GM12878 (cell line): ENCODE measurements at regions not wholly inside any gene's neighbourhood (a gene's known extent, or its start where the extent isn't known, plus 50 kb on each side); places are given as distances from the start of the nearest gene placed in this dataset.

Experiments used
- ATF3 ChIP-seq: IDR thresholded peaks from 2 replicates; pipeline ENCODE4 v1.6.1; 2011; ENCODE audit warnings: low read depth, mild to moderate bottlenecking, low read length, moderate library complexity, borderline replicate concordance; ENCODE audit errors: extremely low read depth
- CTCF ChIP-seq, 3 experiments: IDR thresholded peaks in 2 of 3; conservative IDR thresholded peaks in 1 of 3; 2 replicates each; pipeline ENCODE4 v1.5.1; 2011; ENCODE audit warnings: low read depth in 3 of 3, low read length in 3 of 3, mild to moderate bottlenecking in 3 of 3, control low read depth in 2 of 3, moderate library complexity in 2 of 3, inconsistent platforms in 1 of 3, mixed read lengths in 1 of 3; ENCODE audit not compliant: control insufficient read depth in 2 of 3, insufficient read depth in 1 of 3; ENCODE audit errors: extremely low read depth in 1 of 3
- PBX3 ChIP-seq: IDR thresholded peaks from 2 replicates; pipeline ENCODE4 v1.6.1; 2011; ENCODE audit warnings: mild to moderate bottlenecking, low read depth, low read length, moderate library complexity; ENCODE audit not compliant: insufficient replicate concordance
- REST ChIP-seq: IDR thresholded peaks from 2 replicates; pipeline ENCODE4 v1.6.1; 2012; ENCODE audit warnings: mild to moderate bottlenecking, low read depth, low read length
- ZNF687 ChIP-seq: fragments of 450-650 bp; IDR thresholded peaks from 2 replicates; pipeline ENCODE4 v1.6.1; 2017; ENCODE audit warnings: mild to moderate bottlenecking, moderate library complexity

- TF ChIP-seq ATF3, result no peak
- TF ChIP-seq REST, result no peak
- TF ChIP-seq PBX3, result no peak
- TF ChIP-seq CTCF (IDR thresholded peaks at IDR 0.05 in 2 of 3, conservative IDR thresholded peaks at IDR 0.05 in 1 of 3; ENCODE audit: control insufficient read depth in 2 of 3, extremely low read depth in 1 of 3, insufficient read depth in 1 of 3, low read depth in 3 of 3, low read length in 3 of 3), result no peak
- TF ChIP-seq ZNF687, result no peak
These were observed 151.3 kb downstream of the CDC5L start for GRCh38 chr6:44538807-44539201.
